ENCODE measurements at regions not wholly inside any gene's neighbourhood (a gene's known extent, or its start where the extent isn't known, plus 50 kb on each side); places are given as distances from the start of the nearest gene placed in this dataset.

GRCh38 chr5:110925916-110926315 is 145.6 kb upstream of the TSLP start:
- TF ChIP-seq CTCF (optimal IDR thresholded peaks at IDR 0.05 in 1 of 3, IDR thresholded peaks at IDR 0.05 in 1 of 3, conservative IDR thresholded peaks at IDR 0.05 in 1 of 3; ENCODE audit: extremely low read depth in 1 of 3, insufficient read depth in 2 of 3, low read length in 3 of 3) (no peak), EZH2 (IDR thresholded peaks at IDR 0.05; ENCODE audit: low read length) (no peak)
